ENCODE measurements at regions not wholly inside any gene's neighbourhood (a gene's known extent, or its start where the extent isn't known, plus 50 kb on each side); places are given as distances from the start of the nearest gene placed in this dataset.
"Not testable (repeated sequence)": the region's sequence is repeated elsewhere in the genome, so short reads cannot be mapped to it uniquely, and the experiment has no call there.

- DNase-seq = no peak
Observed at GRCh38 chr3:35216501-35217266, 422.6 kb upstream of the ARPP21 start.

GRCh38 chr3:35223632-35224394 lies 415.5 kb upstream of the ARPP21 start:
- no peak for DNase-seq

GRCh38 chr3:35224565-35225295 lies 414.6 kb upstream of the ARPP21 start:
- DNase-seq = no peak

- no peak for DNase-seq
Observed at GRCh38 chr3:35241236-35241635, 398.1 kb upstream of the ARPP21 start.

- DNase-seq = no peak
Observed at GRCh38 chr3:35254917-35255316, 384.4 kb upstream of the ARPP21 start.

- DNase-seq = no peak
Observed at GRCh38 chr3:35257641-35258040, 381.7 kb upstream of the ARPP21 start.

GRCh38 chr3:35262406-35262805 lies 376.9 kb upstream of the ARPP21 start:
- no peak for DNase-seq

- DNase-seq = no peak
Observed at GRCh38 chr3:35263477-35263876, 375.8 kb upstream of the ARPP21 start.

GRCh38 chr3:35266065-35266464 lies 373.3 kb upstream of the ARPP21 start:
- DNase-seq = not testable (repeated sequence)

GRCh38 chr3:35275768-35276167 lies 363.6 kb upstream of the ARPP21 start:
- no peak for DNase-seq

GRCh38 chr3:35276568-35276967 lies 362.8 kb upstream of the ARPP21 start:
- DNase-seq = no peak

- DNase-seq = no peak
Observed at GRCh38 chr3:35291471-35292236, 347.7 kb upstream of the ARPP21 start.

- DNase-seq = no peak
Observed at GRCh38 chr3:35292568-35292967, 346.8 kb upstream of the ARPP21 start.

GRCh38 chr3:35295906-35296305 lies 343.4 kb upstream of the ARPP21 start:
- no peak for DNase-seq

GRCh38 chr3:35296533-35296932 lies 342.8 kb upstream of the ARPP21 start:
- no peak for DNase-seq

GRCh38 chr3:35296944-35297343 lies 342.4 kb upstream of the ARPP21 start:
- not testable (repeated sequence) for DNase-seq

GRCh38 chr3:35305406-35305805 lies 333.9 kb upstream of the ARPP21 start:
- DNase-seq = no peak

- DNase-seq = no peak
Observed at GRCh38 chr3:35307296-35307695, 332.0 kb upstream of the ARPP21 start.

GRCh38 chr3:35316841-35317240 lies 322.5 kb upstream of the ARPP21 start:
- not testable (repeated sequence) for DNase-seq

- no peak for DNase-seq
Observed at GRCh38 chr3:35320646-35321407, 318.5 kb upstream of the ARPP21 start.

- DNase-seq = no peak
Observed at GRCh38 chr3:35322070-35322469, 317.3 kb upstream of the ARPP21 start.

GRCh38 chr3:35335703-35336102 lies 303.6 kb upstream of the ARPP21 start:
- no peak for DNase-seq
